HepG2 (cell line): ENCODE measurements at regions not wholly inside any gene's neighbourhood (a gene's known extent, or its start where the extent isn't known, plus 50 kb on each side); places are given as distances from the start of the nearest gene placed in this dataset.

Source experiments
- ATAC-seq: fragments of 200-7000 bp; cut with Tn5 transposase; 3 replicates; pipeline ENCODE4 v1.9.1; 2020; ENCODE audit warnings: mild to moderate bottlenecking, moderate library complexity
- BruUV-seq: library from RNA; stranded (reverse); fragments of 400-500 nt; replicated peaks from 2 replicates; lab custom pipeline; 2021; lab: Mats Ljungman, UMichigan
- CTCF ChIA-PET: fragments of 300-600 bp; formaldehyde crosslinking; extraction: SDS; loops from one replicate; lab custom pipeline; 2021; ENCODE audit warnings: low total read pairs, inconsistent platforms, low intra/inter-chr PET ratio; lab: Yijun Ruan, JAX
- POLR2A ChIA-PET: fragments of 350-600 bp; sonication (Branson Sonifier 250); formaldehyde crosslinking; loops from one replicate; lab custom pipeline; 2020; ENCODE audit warnings: antibody characterized with exemption, inconsistent platforms; lab: Yijun Ruan, JAX
- DNase-seq: peaks from one replicate; pipeline ENCODE4 v3.0.0-alpha.2; 2015; ENCODE audit warnings: low spot score
- FAIRE-seq: peaks from 3 replicates; lab custom pipeline; 2011; peaks lifted over from hg19 to GRCh38; lab: Jason Lieb, UNC
- H2AFZ ChIP-seq: one replicate; pipeline ENCODE4 v1.6.1; 2011; ENCODE audit warnings: low read length, inconsistent platforms
- H3K27ac ChIP-seq: fragments of 300-600 bp; 3 replicates; pipeline ENCODE4 v1.8.0; 2011; ENCODE audit warnings: mixed run types, mild to moderate bottlenecking, mixed read lengths, low read length, inconsistent platforms; ENCODE audit not compliant: insufficient read depth; ENCODE audit errors: extremely low read length
- H3K27me3 ChIP-seq, 2 experiments: fragments of 200-600 bp in 1 of 2; 2 replicates in 1 of 2; 3 replicates in 1 of 2; pipeline versions ENCODE4 v1.6.0 to v1.8.0; 2011; ENCODE audit warnings: low read length in 2 of 2, mild to moderate bottlenecking in 2 of 2, moderate library complexity in 2 of 2, inconsistent platforms in 1 of 2; ENCODE audit not compliant: insufficient read depth in 2 of 2, control insufficient read depth in 1 of 2
- H3K36me3 ChIP-seq, 2 experiments: fragments of 200-600 bp in 1 of 2; replicated peaks in 1 of 2; 2 replicates in 1 of 2; 3 replicates in 1 of 2; pipeline versions ENCODE4 v1.5.1 to v1.8.0; 2011; ENCODE audit warnings: low read length in 2 of 2, inconsistent platforms in 1 of 2; ENCODE audit not compliant: insufficient read depth in 2 of 2, control insufficient read depth in 1 of 2
- H3K4me1 ChIP-seq: 2 replicates; pipeline ENCODE4 v1.5.1; 2012; ENCODE audit warnings: low read length, inconsistent platforms; ENCODE audit not compliant: insufficient read depth
- H3K4me2 ChIP-seq: 2 replicates; pipeline ENCODE4 v1.6.0; 2011; ENCODE audit warnings: low read depth, low read length, inconsistent platforms
- H3K4me3 ChIP-seq, 3 experiments: fragments of 200-600 bp in 1 of 3; sonication (generic), shearing (Covaris generic) in 1 of 3; replicated peaks in 1 of 3; 2 replicates each; pipeline ENCODE4 v1.5.1; 2011 to 2016; ENCODE audit warnings: low read length in 3 of 3, inconsistent platforms in 2 of 3, low read depth in 2 of 3, mild to moderate bottlenecking in 2 of 3, control low read depth in 1 of 3, mixed read lengths in 1 of 3; ENCODE audit not compliant: insufficient read depth in 1 of 3
- H3K79me2 ChIP-seq: one replicate; pipeline ENCODE4 v1.6.1; 2011; ENCODE audit warnings: low read length, inconsistent platforms; ENCODE audit not compliant: insufficient read depth
- H3K9ac ChIP-seq: 2 replicates; pipeline ENCODE4 v1.6.0; 2011; ENCODE audit warnings: mild to moderate bottlenecking, low read depth, low read length, inconsistent platforms; ENCODE audit not compliant: insufficient read depth
- H3K9me3 ChIP-seq: 2 replicates; pipeline ENCODE4 v1.5.1; 2012; ENCODE audit warnings: mild to moderate bottlenecking, low read length
- H4K20me1 ChIP-seq: 2 replicates; pipeline ENCODE4 v1.6.0; 2011; ENCODE audit warnings: inconsistent platforms, mild to moderate bottlenecking, low read length, moderate library complexity; ENCODE audit not compliant: insufficient read depth
- BCL6 ChIP-seq: IDR thresholded peaks from 2 replicates; pipeline ENCODE4 v1.6.1; 2016; ENCODE audit warnings: missing genetic modification reagents, missing compliant biosample characterization
- DPF2 ChIP-seq: sonication (generic); formaldehyde crosslinking; IDR thresholded peaks from 2 replicates; pipeline ENCODE4 v1.4.0; 2020; ENCODE audit warnings: mild to moderate bottlenecking, low read depth, missing genetic modification reagents, borderline replicate concordance
- E2F2 ChIP-seq: sonication (generic); formaldehyde crosslinking; IDR thresholded peaks from 2 replicates; pipeline ENCODE4 v1.4.0; 2020; ENCODE audit warnings: missing genetic modification reagents, borderline replicate concordance
- GATAD1 ChIP-seq: IDR thresholded peaks from 2 replicates; pipeline ENCODE4 v1.6.1; 2016; ENCODE audit warnings: missing genetic modification reagents, missing compliant biosample characterization
- NFIC ChIP-seq: IDR thresholded peaks from 2 replicates; pipeline ENCODE4 v1.6.1; 2012; ENCODE audit warnings: mild to moderate bottlenecking, low read length, inconsistent platforms
- PAXIP1 ChIP-seq: sonication (generic); formaldehyde crosslinking; conservative IDR thresholded peaks from 2 replicates; pipeline ENCODE4 v1.4.0; 2020; ENCODE audit warnings: mild to moderate bottlenecking, missing genetic modification reagents, moderate library complexity
- SMAD9 ChIP-seq: sonication (generic); formaldehyde crosslinking; IDR thresholded peaks from 2 replicates; pipeline ENCODE4 v1.5.1; 2020; ENCODE audit warnings: mild to moderate bottlenecking, missing genetic modification reagents
- ZBTB1 ChIP-seq: sonication (generic); formaldehyde crosslinking; IDR thresholded peaks from 2 replicates; pipeline ENCODE4 v1.4.0; 2020; ENCODE audit warnings: missing genetic modification reagents, borderline replicate concordance
- ZMYM3 ChIP-seq: sonication (generic); formaldehyde crosslinking; IDR thresholded peaks from 2 replicates; pipeline ENCODE4 v1.5.1; 2020; ENCODE audit warnings: mild to moderate bottlenecking, missing genetic modification reagents
- ZNF263 ChIP-seq: sonication (generic); formaldehyde crosslinking; IDR thresholded peaks from 2 replicates; pipeline ENCODE4 v1.4.0; 2020; ENCODE audit warnings: missing genetic modification reagents
- ZNF367 ChIP-seq: sonication (generic); formaldehyde crosslinking; IDR thresholded peaks from 2 replicates; pipeline ENCODE4 v1.4.0; 2020; ENCODE audit warnings: missing genetic modification reagents, borderline replicate concordance
- ZNF629 ChIP-seq: sonication (generic); formaldehyde crosslinking; conservative IDR thresholded peaks from 2 replicates; pipeline ENCODE4 v1.5.0; 2020; ENCODE audit warnings: missing genetic modification reagents
- ZNF674 ChIP-seq: sonication (generic); formaldehyde crosslinking; IDR thresholded peaks from 2 replicates; pipeline ENCODE4 v1.5.0; 2020; ENCODE audit warnings: low read depth, mild to moderate bottlenecking, missing genetic modification reagents
- ZNF703 ChIP-seq: sonication (generic); formaldehyde crosslinking; IDR thresholded peaks from 2 replicates; pipeline ENCODE4 v1.5.1; 2020; ENCODE audit warnings: missing genetic modification reagents, mild to moderate bottlenecking, moderate library complexity, borderline replicate concordance
- ZNF720 ChIP-seq: sonication (generic); formaldehyde crosslinking; IDR thresholded peaks from 2 replicates; pipeline ENCODE4 v1.4.0; 2020; ENCODE audit warnings: missing genetic modification reagents
- WGBS: methylation state at CpG from one replicate; pipeline ENCODE4 v1.1.6; 2017; ENCODE audit warnings: low lambda C conversion rate; 5-methylcytosine and 5-hydroxymethylcytosine counted together
- in situ Hi-C: cut with HindIII; loops from 2 replicates; pipeline ENCODE4 v1.10.0; 2017; ENCODE audit warnings: low pct_unique_long_range_greater_than_20kb; ENCODE audit not compliant: extremely low pct_ligation_motif_present
- intact Hi-C: fragments of 100-400 bp; cut with micrococcal nuclease; formaldehyde crosslinking; loops from one replicate; pipeline ENCODE4 v1.10.0; 2022; ENCODE audit not compliant: unreplicated experiment

- DNase-seq = no peak
- CTCF ChIA-PET = no interaction called here
- Histone ChIP-seq H3K79me2 (no peaks in the 10 kb centered on the region), H3K4me2 (no peak overlapping the region), H3K36me3 (no peaks in the 10 kb centered on the region), H3K27ac (no peak overlapping the region), H3K9me3 (no peaks in the 10 kb centered on the region), H3K4me1 (no peaks in the 10 kb centered on the region), H3K4me3 (no peak overlapping the region), H3K27me3 (no peaks in the 10 kb centered on the region), H2AFZ (no peak overlapping the region), H3K9ac (no peak overlapping the region), H4K20me1 (no peaks in the 10 kb centered on the region)
- WGBS = 14% methylated on average over 6 of the region's 6 CpGs
- in situ Hi-C loops = no loop called here
- ATAC-seq = no peak
- intact Hi-C loops = no loop called here
- no TSS peak for BruUV-seq
- FAIRE-seq = no peak
- POLR2A ChIA-PET = no interaction called here
- TF ChIP-seq ZNF263 (CRISPR knock-in tag) = no peak
- no peak for TF ChIP-seq GATAD1 (CRISPR knock-in tag)
- no peak for TF ChIP-seq SMAD9 (CRISPR knock-in tag)
- TF ChIP-seq E2F2 = no peak
- no peak for TF ChIP-seq ZNF703 (CRISPR knock-in tag)
- no peak for TF ChIP-seq ZBTB1
- no peak for TF ChIP-seq BCL6 (CRISPR knock-in tag)
- TF ChIP-seq ZNF720 (CRISPR knock-in tag) = no peak
- no peak for TF ChIP-seq ZNF674 (CRISPR knock-in tag)
- no peak for TF ChIP-seq ZMYM3 (CRISPR knock-in tag)
- TF ChIP-seq PAXIP1 (CRISPR knock-in tag) = no peak
- no peak for TF ChIP-seq ZNF367 (CRISPR knock-in tag)
- TF ChIP-seq DPF2 (CRISPR knock-in tag) = no peak
- no peak for TF ChIP-seq ZNF629
- no peak for TF ChIP-seq NFIC
Measured at GRCh38 chr21:16304174-16305095, 574.7 kb downstream of the USP25 start.
